Ovary (tissue), 3 donors: ENCODE measurements at regions not wholly inside any gene's neighbourhood (a gene's known extent, or its start where the extent isn't known, plus 50 kb on each side); places are given as distances from the start of the nearest gene placed in this dataset.

Source experiments
- EP300 ChIP-seq: sonication (generic); formaldehyde crosslinking; IDR thresholded peaks from one replicate; pipeline ENCODE4 v1.6.1; 2017; ENCODE audit warnings: antibody characterized with exemption
- POLR2A ChIP-seq: fragments of 450-650 bp; IDR thresholded peaks from one replicate; pipeline ENCODE4 v1.6.1; 2017; ENCODE audit warnings: antibody characterized with exemption, mild to moderate bottlenecking, moderate library complexity
- TF ChIP-seq, protein P1 (sequence below), 3 donors: fragments of 450-650 bp in 2 of 3; fragments of 200-600 bp in 1 of 3; IDR thresholded peaks; one replicate each; pipeline versions ENCODE4 v1.5.1 to v1.8.0; 2016 to 2022; ENCODE audit warnings: antibody characterized with exemption in 3 of 3, mild to moderate bottlenecking in 1 of 3
- donor health status: DM: no; HTN: no; CAD: no.

GRCh38 chr17:5698959-5699358, 114.7 kb upstream of the NLRP1 start:
- TF ChIP-seq, protein P1, sequence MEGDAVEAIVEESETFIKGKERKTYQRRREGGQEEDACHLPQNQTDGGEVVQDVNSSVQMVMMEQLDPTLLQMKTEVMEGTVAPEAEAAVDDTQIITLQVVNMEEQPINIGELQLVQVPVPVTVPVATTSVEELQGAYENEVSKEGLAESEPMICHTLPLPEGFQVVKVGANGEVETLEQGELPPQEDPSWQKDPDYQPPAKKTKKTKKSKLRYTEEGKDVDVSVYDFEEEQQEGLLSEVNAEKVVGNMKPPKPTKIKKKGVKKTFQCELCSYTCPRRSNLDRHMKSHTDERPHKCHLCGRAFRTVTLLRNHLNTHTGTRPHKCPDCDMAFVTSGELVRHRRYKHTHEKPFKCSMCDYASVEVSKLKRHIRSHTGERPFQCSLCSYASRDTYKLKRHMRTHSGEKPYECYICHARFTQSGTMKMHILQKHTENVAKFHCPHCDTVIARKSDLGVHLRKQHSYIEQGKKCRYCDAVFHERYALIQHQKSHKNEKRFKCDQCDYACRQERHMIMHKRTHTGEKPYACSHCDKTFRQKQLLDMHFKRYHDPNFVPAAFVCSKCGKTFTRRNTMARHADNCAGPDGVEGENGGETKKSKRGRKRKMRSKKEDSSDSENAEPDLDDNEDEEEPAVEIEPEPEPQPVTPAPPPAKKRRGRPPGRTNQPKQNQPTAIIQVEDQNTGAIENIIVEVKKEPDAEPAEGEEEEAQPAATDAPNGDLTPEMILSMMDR (IDR thresholded peaks at IDR 0.05): no peak
- TF ChIP-seq POLR2A (no peak), EP300 (no peak)
